Body of pancreas (tissue), 4 donors: ENCODE measurements at regions not wholly inside any gene's neighbourhood (a gene's known extent, or its start where the extent isn't known, plus 50 kb on each side); places are given as distances from the start of the nearest gene placed in this dataset.

Experiments
- POLR2A ChIP-seq, 3 donors: fragments of 450-650 bp; IDR thresholded peaks; one replicate each; pipeline ENCODE4 v1.6.1; 2016; ENCODE audit warnings: antibody characterized with exemption in 3 of 3, mild to moderate bottlenecking in 2 of 3
- TF ChIP-seq, protein P1 (sequence below), 7 experiments: fragments of 450-650 bp in 4 of 7; fragments of 200-600 bp in 3 of 7; sonication (generic) in 3 of 7; IDR thresholded peaks; one replicate each; pipeline ENCODE4 v1.5.1; 2016 to 2019; ENCODE audit warnings: antibody characterized with exemption in 7 of 7

DNA sequence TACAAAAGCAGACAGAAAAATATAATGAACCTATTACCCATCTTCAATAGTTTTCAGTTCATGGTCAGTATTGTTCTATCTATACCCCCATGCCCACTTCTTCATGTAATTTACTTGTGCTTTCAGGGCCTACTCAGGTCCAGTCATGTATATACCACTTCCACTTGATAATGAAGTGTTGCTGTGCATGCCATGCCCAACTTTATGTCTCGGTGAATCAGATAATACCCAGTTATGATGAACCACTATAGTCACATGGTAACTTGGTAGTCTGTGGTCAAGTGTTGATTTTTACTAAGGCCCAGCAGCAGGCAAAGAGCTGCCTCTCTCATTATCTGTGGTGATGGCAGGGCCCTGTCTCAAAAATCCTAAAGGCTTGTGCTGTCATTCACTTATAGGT lies 70.7 kb upstream of the IL33 start:
- TF ChIP-seq, protein P1, sequence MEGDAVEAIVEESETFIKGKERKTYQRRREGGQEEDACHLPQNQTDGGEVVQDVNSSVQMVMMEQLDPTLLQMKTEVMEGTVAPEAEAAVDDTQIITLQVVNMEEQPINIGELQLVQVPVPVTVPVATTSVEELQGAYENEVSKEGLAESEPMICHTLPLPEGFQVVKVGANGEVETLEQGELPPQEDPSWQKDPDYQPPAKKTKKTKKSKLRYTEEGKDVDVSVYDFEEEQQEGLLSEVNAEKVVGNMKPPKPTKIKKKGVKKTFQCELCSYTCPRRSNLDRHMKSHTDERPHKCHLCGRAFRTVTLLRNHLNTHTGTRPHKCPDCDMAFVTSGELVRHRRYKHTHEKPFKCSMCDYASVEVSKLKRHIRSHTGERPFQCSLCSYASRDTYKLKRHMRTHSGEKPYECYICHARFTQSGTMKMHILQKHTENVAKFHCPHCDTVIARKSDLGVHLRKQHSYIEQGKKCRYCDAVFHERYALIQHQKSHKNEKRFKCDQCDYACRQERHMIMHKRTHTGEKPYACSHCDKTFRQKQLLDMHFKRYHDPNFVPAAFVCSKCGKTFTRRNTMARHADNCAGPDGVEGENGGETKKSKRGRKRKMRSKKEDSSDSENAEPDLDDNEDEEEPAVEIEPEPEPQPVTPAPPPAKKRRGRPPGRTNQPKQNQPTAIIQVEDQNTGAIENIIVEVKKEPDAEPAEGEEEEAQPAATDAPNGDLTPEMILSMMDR (IDR thresholded peaks at IDR 0.05), result no peak
- TF ChIP-seq POLR2A (IDR thresholded peaks at IDR 0.05), result no peak
